ENCODE measurements at regions not wholly inside any gene's neighbourhood (a gene's known extent, or its start where the extent isn't known, plus 50 kb on each side); places are given as distances from the start of the nearest gene placed in this dataset.
"Not testable (repeated sequence)": the region's sequence is repeated elsewhere in the genome, so short reads cannot be mapped to it uniquely, and the experiment has no call there.

GRCh38 chr3:165613014-165613413 is 224.2 kb downstream of the BCHE start:
- no peak for DNase-seq
- WGBS (ENCODE audit: extremely low coverage, insufficient coverage, low lambda C conversion rate): no CpG with 5 or more reads among the region's 4 CpGs
- Histone ChIP-seq H3K4ac (ENCODE audit: low read depth, low read length) (no peak overlapping the region), H3K4me3 (ENCODE audit: low read length) (no peak overlapping the region), H3K9ac (ENCODE audit: low read length) (no peak overlapping the region), H3K79me2 (ENCODE audit: control insufficient read depth, insufficient read depth, low read length) (no peaks in the 10 kb centered on the region), H3K79me1 (ENCODE audit: low read length) (no peaks in the 10 kb centered on the region), H4K5ac (ENCODE audit: low read length) (no peak overlapping the region), H3K4me2 (ENCODE audit: low read length) (no peak overlapping the region), H3K27me3 (ENCODE audit: insufficient read depth, low read length, poor library complexity) (no peaks in the 10 kb centered on the region), H3K27ac (ENCODE audit: low read depth, low read length) (no peak overlapping the region), H2BK5ac (ENCODE audit: low read length) (no peak overlapping the region), H3K23ac (ENCODE audit: low read length) (no peak overlapping the region), H3K36me3 (ENCODE audit: control insufficient read depth, insufficient read depth, low read length) (no peaks in the 10 kb centered on the region), H2BK15ac (replicated peaks; ENCODE audit: low read depth) (no peak overlapping the region), H2BK120ac (ENCODE audit: low read depth, low read length) (no peak overlapping the region), H4K8ac (ENCODE audit: low read depth, low read length) (no peak overlapping the region), H3K56ac (ENCODE audit: low read length) (no peak overlapping the region), H3K18ac (ENCODE audit: low read length) (no peak overlapping the region), H2AK5ac (ENCODE audit: low read length) (no peak overlapping the region), H3K4me1 (ENCODE audit: control insufficient read depth, low read depth, low read length) (no peaks in the 10 kb centered on the region)

- no peak overlapping the region for H3K27ac ChIP-seq (ENCODE audit: low read depth, low read length)
- no peak overlapping the region for H2AK5ac ChIP-seq (ENCODE audit: low read length)
- no peak overlapping the region for H3K4ac ChIP-seq (ENCODE audit: low read depth, low read length)
- no peak overlapping the region for H4K5ac ChIP-seq (ENCODE audit: low read length)
- no peaks in the 10 kb centered on the region for H3K4me1 ChIP-seq (ENCODE audit: control insufficient read depth, low read depth, low read length)
- no peak overlapping the region for H3K4me2 ChIP-seq (ENCODE audit: low read length)
- no peaks in the 10 kb centered on the region for H3K27me3 ChIP-seq (ENCODE audit: insufficient read depth, low read length, poor library complexity)
- no peaks in the 10 kb centered on the region for H3K79me2 ChIP-seq (ENCODE audit: control insufficient read depth, insufficient read depth, low read length)
- no peak overlapping the region for H2BK5ac ChIP-seq (ENCODE audit: low read length)
- H3K79me1 ChIP-seq (ENCODE audit: low read length): no peaks in the 10 kb centered on the region
- no peak overlapping the region for H4K8ac ChIP-seq (ENCODE audit: low read depth, low read length)
- no peak overlapping the region for H2BK120ac ChIP-seq (ENCODE audit: low read depth, low read length)
- H3K9ac ChIP-seq (ENCODE audit: low read length): no peak overlapping the region
- no peak overlapping the region for H3K56ac ChIP-seq (ENCODE audit: low read length)
- no peak overlapping the region for H3K4me3 ChIP-seq (ENCODE audit: low read length)
- H3K18ac ChIP-seq (ENCODE audit: low read length): no peak overlapping the region
- no peak for DNase-seq
- no peaks in the 10 kb centered on the region for H3K36me3 ChIP-seq (ENCODE audit: control insufficient read depth, insufficient read depth, low read length)
- no peak overlapping the region for H2BK15ac ChIP-seq (replicated peaks; ENCODE audit: low read depth)
- no peak overlapping the region for H3K23ac ChIP-seq (ENCODE audit: low read length)
Measured at GRCh38 chr3:165607221-165607620, 230.0 kb downstream of the BCHE start.

- Histone ChIP-seq H3K79me1 (ENCODE audit: low read length) (no peaks in the 10 kb centered on the region), H2BK15ac (replicated peaks; ENCODE audit: low read depth) (no peak overlapping the region), H2BK5ac (ENCODE audit: low read length) (no peak overlapping the region), H3K23ac (ENCODE audit: low read length) (no peak overlapping the region), H3K4me2 (ENCODE audit: low read length) (no peak overlapping the region), H3K18ac (ENCODE audit: low read length) (no peak overlapping the region), H2AK5ac (ENCODE audit: low read length) (no peak overlapping the region), H3K36me3 (ENCODE audit: control insufficient read depth, insufficient read depth, low read length) (no peaks in the 10 kb centered on the region), H4K5ac (ENCODE audit: low read length) (no peak overlapping the region), H4K8ac (ENCODE audit: low read depth, low read length) (no peak overlapping the region), H3K4me1 (ENCODE audit: control insufficient read depth, low read depth, low read length) (no peaks in the 10 kb centered on the region), H3K4ac (ENCODE audit: low read depth, low read length) (no peak overlapping the region), H3K27me3 (ENCODE audit: insufficient read depth, low read length, poor library complexity) (no peaks in the 10 kb centered on the region), H3K79me2 (ENCODE audit: control insufficient read depth, insufficient read depth, low read length) (no peaks in the 10 kb centered on the region), H3K27ac (ENCODE audit: low read depth, low read length) (no peak overlapping the region), H3K56ac (ENCODE audit: low read length) (no peak overlapping the region), H2BK120ac (ENCODE audit: low read depth, low read length) (no peak overlapping the region), H3K4me3 (ENCODE audit: low read length) (no peak overlapping the region), H3K9ac (ENCODE audit: low read length) (no peak overlapping the region)
- WGBS (ENCODE audit: extremely low coverage, insufficient coverage, low lambda C conversion rate): no CpG with 5 or more reads among the region's 2 CpGs
- no peak for DNase-seq
Measured at GRCh38 chr3:165603196-165603595, 234.0 kb downstream of the BCHE start.

- H2BK120ac ChIP-seq (ENCODE audit: low read depth, low read length); H3K79me1 ChIP-seq (ENCODE audit: low read length); DNase-seq; H3K79me2 ChIP-seq (ENCODE audit: control insufficient read depth, insufficient read depth, low read length); H3K18ac ChIP-seq (ENCODE audit: low read length); H4K8ac ChIP-seq (ENCODE audit: low read depth, low read length); H3K27ac ChIP-seq (ENCODE audit: low read depth, low read length); H3K9ac ChIP-seq (ENCODE audit: low read length); H3K56ac ChIP-seq (ENCODE audit: low read length); H3K27me3 ChIP-seq (ENCODE audit: insufficient read depth, low read length, poor library complexity); H2AK5ac ChIP-seq (ENCODE audit: low read length); H3K4me3 ChIP-seq (ENCODE audit: low read length); H4K5ac ChIP-seq (ENCODE audit: low read length); H2BK5ac ChIP-seq (ENCODE audit: low read length); H3K23ac ChIP-seq (ENCODE audit: low read length); H2BK15ac ChIP-seq (replicated peaks; ENCODE audit: low read depth); H3K4me2 ChIP-seq (ENCODE audit: low read length); H3K36me3 ChIP-seq (ENCODE audit: control insufficient read depth, insufficient read depth, low read length); H3K4ac ChIP-seq (ENCODE audit: low read depth, low read length); H3K4me1 ChIP-seq (ENCODE audit: control insufficient read depth, low read depth, low read length): not testable (repeated sequence)
- no CpG with 5 or more reads among the region's 13 CpGs for WGBS (ENCODE audit: extremely low coverage, insufficient coverage, low lambda C conversion rate)
Measured at GRCh38 chr3:165572566-165572965, 264.7 kb downstream of the BCHE start.

- no CpG with 5 or more reads among the region's 1 CpG for WGBS (ENCODE audit: extremely low coverage, insufficient coverage, low lambda C conversion rate)
- Histone ChIP-seq H3K4me3 (ENCODE audit: low read length) (no peak overlapping the region), H2BK5ac (ENCODE audit: low read length) (no peak overlapping the region), H4K5ac (ENCODE audit: low read length) (no peak overlapping the region), H3K36me3 (ENCODE audit: control insufficient read depth, insufficient read depth, low read length) (no peaks in the 10 kb centered on the region), H2BK120ac (ENCODE audit: low read depth, low read length) (no peak overlapping the region), H3K79me1 (ENCODE audit: low read length) (no peaks in the 10 kb centered on the region), H2BK15ac (replicated peaks; ENCODE audit: low read depth) (no peak overlapping the region), H4K8ac (ENCODE audit: low read depth, low read length) (no peak overlapping the region), H2AK5ac (ENCODE audit: low read length) (no peak overlapping the region), H3K27me3 (ENCODE audit: insufficient read depth, low read length, poor library complexity) (no peaks in the 10 kb centered on the region), H3K23ac (ENCODE audit: low read length) (no peak overlapping the region), H3K9ac (ENCODE audit: low read length) (no peak overlapping the region), H3K79me2 (ENCODE audit: control insufficient read depth, insufficient read depth, low read length) (no peaks in the 10 kb centered on the region), H3K4ac (ENCODE audit: low read depth, low read length) (no peak overlapping the region), H3K4me2 (ENCODE audit: low read length) (no peak overlapping the region), H3K56ac (ENCODE audit: low read length) (no peak overlapping the region), H3K18ac (ENCODE audit: low read length) (no peak overlapping the region), H3K27ac (ENCODE audit: low read depth, low read length) (no peak overlapping the region), H3K4me1 (ENCODE audit: control insufficient read depth, low read depth, low read length) (no peaks in the 10 kb centered on the region)
- no peak for DNase-seq
Measured at GRCh38 chr3:165568907-165569462, 268.2 kb downstream of the BCHE start.

GRCh38 chr3:165555785-165556184 is 281.4 kb downstream of the BCHE start:
- no peaks in the 10 kb centered on the region for H3K79me2 ChIP-seq (ENCODE audit: control insufficient read depth, insufficient read depth, low read length)
- WGBS (ENCODE audit: extremely low coverage, insufficient coverage, low lambda C conversion rate): no CpG with 5 or more reads among the region's 2 CpGs
- no peak overlapping the region for H2AK5ac ChIP-seq (ENCODE audit: low read length)
- no peak overlapping the region for H3K23ac ChIP-seq (ENCODE audit: low read length)
- no peak overlapping the region for H3K9ac ChIP-seq (ENCODE audit: low read length)
- H3K56ac ChIP-seq (ENCODE audit: low read length): no peak overlapping the region
- no peak overlapping the region for H3K4ac ChIP-seq (ENCODE audit: low read depth, low read length)
- no peaks in the 10 kb centered on the region for H3K27me3 ChIP-seq (ENCODE audit: insufficient read depth, low read length, poor library complexity)
- no peak for DNase-seq
- no peak overlapping the region for H4K8ac ChIP-seq (ENCODE audit: low read depth, low read length)
- H4K5ac ChIP-seq (ENCODE audit: low read length): no peak overlapping the region
- no peaks in the 10 kb centered on the region for H3K79me1 ChIP-seq (ENCODE audit: low read length)
- no peak overlapping the region for H3K4me2 ChIP-seq (ENCODE audit: low read length)
- no peak overlapping the region for H2BK120ac ChIP-seq (ENCODE audit: low read depth, low read length)
- H2BK15ac ChIP-seq (replicated peaks; ENCODE audit: low read depth): no peak overlapping the region
- H2BK5ac ChIP-seq (ENCODE audit: low read length): no peak overlapping the region
- H3K18ac ChIP-seq (ENCODE audit: low read length): no peak overlapping the region
- no peak overlapping the region for H3K4me3 ChIP-seq (ENCODE audit: low read length)
- H3K36me3 ChIP-seq (ENCODE audit: control insufficient read depth, insufficient read depth, low read length): no peaks in the 10 kb centered on the region
- H3K27ac ChIP-seq (ENCODE audit: low read depth, low read length): no peak overlapping the region
- H3K4me1 ChIP-seq (ENCODE audit: control insufficient read depth, low read depth, low read length): no peaks in the 10 kb centered on the region

All from mesendoderm (in vitro differentiated cells).